Esophagus (tissue), 2 donors: ENCODE measurements at regions not wholly inside any gene's neighbourhood (a gene's known extent, or its start where the extent isn't known, plus 50 kb on each side); places are given as distances from the start of the nearest gene placed in this dataset.

Source experiments
- H3K27ac ChIP-seq, 2 donors: one replicate each; pipeline ENCODE4 v1.5.1; 2013; ENCODE audit warnings: low read depth in 2 of 2, mild to moderate bottlenecking in 2 of 2, inconsistent platforms in 1 of 2, low read length in 1 of 2, moderate library complexity in 1 of 2
- H3K27me3 ChIP-seq, 2 donors: one replicate each; pipeline ENCODE4 v1.6.1; 2013; ENCODE audit warnings: low read length in 2 of 2, control low read depth in 1 of 2, mild to moderate bottlenecking in 1 of 2; ENCODE audit not compliant: insufficient read depth in 2 of 2, control insufficient read depth in 1 of 2
- H3K36me3 ChIP-seq, 2 donors: one replicate each; pipeline ENCODE4 v1.6.1; 2013; ENCODE audit warnings: low read length in 1 of 2; ENCODE audit not compliant: control insufficient read depth in 2 of 2, insufficient read depth in 2 of 2
- H3K4me1 ChIP-seq, 2 donors: one replicate each; pipeline ENCODE4 v1.6.1; 2013; ENCODE audit warnings: low read length in 1 of 2; ENCODE audit not compliant: control insufficient read depth in 2 of 2, insufficient read depth in 2 of 2
- H3K4me3 ChIP-seq, 2 donors: one replicate each; pipeline ENCODE4 v1.5.1; 2013; ENCODE audit warnings: low read length in 2 of 2, mild to moderate bottlenecking in 2 of 2, low read depth in 1 of 2, moderate library complexity in 1 of 2
- H3K9me3 ChIP-seq, 2 donors: one replicate each; pipeline ENCODE4 v1.6.1; 2013; ENCODE audit warnings: mild to moderate bottlenecking in 2 of 2, low read depth in 1 of 2, low read length in 1 of 2, moderate library complexity in 1 of 2; ENCODE audit not compliant: control insufficient read depth in 2 of 2, insufficient read depth in 1 of 2
- WGBS, 2 donors: extraction: QIAGEN DNeasy Blood & Tissue Kit; methylation state at CpG; one replicate each; pipeline ENCODE4 v1.1.7; 2013; 5-methylcytosine and 5-hydroxymethylcytosine counted together
- donor health status: healthy with polysubstance abuse.
- donor health status: Bipolar disorder and iron deficiency.

DNA sequence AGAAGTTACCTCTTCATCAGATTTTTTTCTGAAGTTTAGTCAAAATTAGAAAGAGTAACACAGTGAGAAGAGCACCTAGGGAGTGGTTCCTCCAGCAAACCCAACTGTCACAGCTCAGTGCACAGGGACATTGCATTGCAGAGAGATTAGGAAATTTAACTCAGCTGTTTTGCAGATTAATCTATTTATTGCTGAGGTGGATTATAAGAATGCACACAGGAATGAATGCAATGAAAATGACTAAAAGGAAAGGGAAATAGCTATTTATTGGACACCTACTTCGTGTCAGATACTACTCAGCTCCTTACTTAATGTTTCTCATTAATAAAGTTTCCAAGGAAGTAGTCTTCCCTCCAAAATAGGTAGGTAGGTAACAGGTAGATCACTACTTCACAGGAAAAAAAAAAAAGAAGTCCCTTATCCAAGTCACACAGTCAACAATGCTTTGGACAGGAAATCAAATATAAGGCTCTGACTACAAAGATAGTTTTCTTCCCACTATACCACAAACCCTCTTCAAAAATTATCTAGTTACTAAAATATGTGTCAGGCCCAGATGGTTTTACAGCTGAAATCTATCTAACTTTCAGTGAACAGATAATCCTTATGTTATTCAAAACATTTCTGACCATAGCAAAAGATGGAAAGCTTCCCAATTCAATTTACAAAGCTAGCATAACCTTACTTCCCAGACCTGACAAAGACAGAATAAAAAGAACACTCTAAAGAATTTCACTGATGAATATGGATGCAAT, 442.2 kb upstream of the MPDZ start:
- no peak overlapping the region for H3K27ac ChIP-seq
- no peaks in the 10 kb centered on the region for H3K36me3 ChIP-seq
- H3K4me3 ChIP-seq, result no peak overlapping the region
- H3K9me3 ChIP-seq, result no peaks in the 10 kb centered on the region
- 49 to 59% methylated on average over 1 of the region's 1 CpG for WGBS, 2 donors
- no peaks in the 10 kb centered on the region for H3K27me3 ChIP-seq
- H3K4me1 ChIP-seq, result peaks cover 0 to 3% of the 10 kb centered on the region in 2 donors

DNA sequence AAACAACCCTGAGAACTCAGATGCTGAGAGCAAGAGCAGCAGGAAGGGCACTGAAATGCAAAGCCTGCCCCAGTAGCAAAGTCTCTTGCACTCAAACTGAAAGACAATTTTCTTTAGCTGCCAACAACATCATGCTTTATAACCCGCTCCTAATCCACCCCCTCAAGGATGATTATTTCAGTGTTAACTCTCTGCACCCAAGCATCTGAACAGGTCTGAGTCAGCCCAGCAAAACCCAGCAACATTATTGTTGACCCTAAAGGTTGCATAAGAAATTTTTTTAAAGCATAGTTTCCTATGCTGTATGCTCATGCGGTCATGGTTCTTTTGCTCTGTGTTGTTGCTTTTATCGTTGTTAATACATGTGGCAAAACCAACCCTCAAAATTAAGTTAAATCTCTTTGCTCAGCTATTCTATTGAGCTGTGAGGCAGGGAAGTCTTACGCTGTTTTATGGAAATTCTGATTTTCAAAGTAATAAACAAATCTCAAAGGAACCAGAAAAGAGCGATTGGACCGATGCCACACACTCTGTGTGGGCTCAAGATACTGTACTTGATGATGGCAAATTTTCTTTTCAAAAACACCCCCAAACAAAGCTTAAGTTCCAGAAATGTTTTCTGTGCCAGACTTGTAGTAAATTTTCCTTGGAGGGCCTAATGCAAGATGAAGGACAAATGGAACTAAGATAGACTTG, 440.6 kb upstream of the MPDZ start:
- Histone ChIP-seq H3K27ac (no peak overlapping the region), H3K9me3 (no peaks in the 10 kb centered on the region), H3K4me1 (peaks cover 0 to 3% of the 10 kb centered on the region in 2 donors), H3K27me3 (no peaks in the 10 kb centered on the region), H3K36me3 (no peaks in the 10 kb centered on the region), H3K4me3 (no peak overlapping the region)
- WGBS, 2 donors, result 41 to 49% methylated on average over 6 of the region's 6 CpGs

DNA sequence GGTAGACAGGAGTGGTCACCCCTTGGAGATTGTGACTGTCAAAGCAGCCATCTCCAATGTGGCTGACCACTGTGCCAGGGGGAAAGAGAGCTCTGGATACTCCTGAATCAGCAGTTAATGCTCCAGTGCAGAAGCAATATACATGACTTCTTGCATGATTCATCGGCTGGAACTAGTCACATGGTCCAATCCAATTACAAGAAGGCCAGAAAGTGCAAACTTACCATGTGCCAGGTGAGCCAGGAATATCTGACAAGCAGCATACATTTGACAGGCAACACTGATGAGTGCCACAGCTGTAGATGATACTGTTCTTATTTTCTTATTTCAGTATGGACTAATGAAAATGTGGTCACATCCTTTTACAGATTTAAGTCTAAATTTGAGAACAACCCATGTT, 440.0 kb upstream of the MPDZ start:
- H3K4me1 ChIP-seq, result peaks cover 0 to 3% of the 10 kb centered on the region in 2 donors
- no peak overlapping the region for H3K4me3 ChIP-seq
- 29 to 42% methylated on average over 1 of the region's 1 CpG for WGBS, 2 donors

DNA sequence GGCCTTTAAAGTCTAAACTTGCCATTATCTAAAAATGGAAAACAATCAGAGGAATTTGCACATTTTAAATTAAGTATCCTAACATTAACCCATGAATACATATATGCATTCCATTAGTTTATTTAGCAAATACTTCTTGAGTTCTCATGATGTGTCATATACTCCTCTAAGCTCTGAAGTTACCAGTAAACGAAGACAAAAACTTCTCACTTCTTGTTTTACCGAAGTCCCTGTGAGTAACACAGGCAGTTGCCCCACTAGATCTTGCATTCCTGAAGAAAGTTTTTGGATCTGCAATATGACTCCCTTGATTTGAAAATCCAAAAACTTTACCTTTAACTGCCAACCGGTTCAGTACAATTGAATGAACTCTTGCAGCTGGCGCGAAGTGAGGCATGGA, 439.0 kb upstream of the MPDZ start:
- 69 to 81% methylated on average over 5 of the region's 5 CpGs for WGBS, 2 donors
- no peak overlapping the region for H3K27ac ChIP-seq

More for the DNA sequence above, 440.0 kb upstream of the MPDZ start:
- H3K36me3 ChIP-seq, result no peaks in the 10 kb centered on the region
- no peaks in the 10 kb centered on the region for H3K27me3 ChIP-seq
- no peak overlapping the region for H3K27ac ChIP-seq
- H3K9me3 ChIP-seq, result no peaks in the 10 kb centered on the region

DNA sequence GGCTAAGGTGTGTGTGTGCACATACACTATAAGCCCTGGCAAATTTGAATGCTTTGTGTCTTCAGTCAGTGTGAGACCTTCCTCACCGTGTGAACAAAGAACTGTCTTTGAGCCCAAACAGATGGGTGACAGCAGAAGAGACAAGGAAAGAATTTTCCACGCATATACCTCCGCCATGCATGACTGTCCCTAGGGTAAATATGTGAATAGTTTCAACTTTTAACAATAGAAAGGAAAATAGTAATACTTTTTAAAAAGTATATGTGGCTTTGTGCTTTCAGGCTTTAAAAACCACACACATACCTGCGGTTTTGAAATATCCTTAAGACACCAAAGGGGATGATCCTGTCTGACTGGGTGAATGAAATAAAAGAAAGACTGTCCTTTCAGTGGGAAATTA, 438.6 kb upstream of the MPDZ start:
- no peaks in the 10 kb centered on the region for H3K36me3 ChIP-seq
- no peak overlapping the region for H3K4me3 ChIP-seq
- 53 to 57% methylated on average over 4 of the region's 4 CpGs for WGBS, 2 donors
- H3K27ac ChIP-seq, result no peak overlapping the region
- peaks cover 0 to 3% of the 10 kb centered on the region in 2 donors for H3K4me1 ChIP-seq
- no peaks in the 10 kb centered on the region for H3K27me3 ChIP-seq
- no peaks in the 10 kb centered on the region for H3K9me3 ChIP-seq

More for the DNA sequence above, 439.0 kb upstream of the MPDZ start:
- Histone ChIP-seq H3K4me1 (peaks cover 0 to 3% of the 10 kb centered on the region in 2 donors), H3K36me3 (no peaks in the 10 kb centered on the region), H3K4me3 (no peak overlapping the region), H3K9me3 (no peaks in the 10 kb centered on the region), H3K27me3 (no peaks in the 10 kb centered on the region)

DNA sequence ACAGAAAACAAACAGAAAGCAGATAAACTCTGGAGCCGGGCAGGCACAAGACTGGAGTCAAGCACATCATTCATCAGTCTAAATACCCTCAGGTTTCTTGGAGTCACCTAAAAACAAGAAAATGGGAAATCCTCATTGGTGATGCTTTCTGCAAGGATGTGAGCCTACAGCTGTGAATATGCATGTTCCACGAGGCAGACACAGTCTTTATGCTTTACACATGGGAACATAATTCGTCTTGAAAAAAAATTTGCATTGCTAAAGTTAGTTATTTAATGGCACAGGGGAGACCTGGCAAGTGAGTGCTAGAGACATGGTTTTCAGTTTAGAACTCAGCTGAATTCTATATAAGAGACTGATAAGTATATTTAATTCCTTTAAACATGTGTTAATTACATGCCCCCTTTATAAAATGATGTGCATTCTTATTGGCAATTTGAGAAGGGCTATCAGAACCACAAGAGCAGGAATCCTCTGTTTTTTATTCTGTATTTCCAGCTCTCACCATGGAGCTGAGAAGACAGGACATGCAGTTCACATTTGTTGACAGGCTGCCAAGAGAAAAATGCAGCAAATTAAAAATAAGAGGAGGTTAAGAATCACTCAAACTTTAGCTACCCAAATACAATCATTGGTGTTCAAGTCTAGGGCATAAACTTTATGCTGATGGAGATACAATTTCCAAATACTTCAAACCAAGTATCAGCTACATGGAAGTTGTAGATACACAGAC, 438.0 kb upstream of the MPDZ start:
- WGBS, 2 donors, result 60 to 61% methylated on average over 3 of the region's 3 CpGs
- Histone ChIP-seq H3K9me3 (no peaks in the 10 kb centered on the region), H3K4me3 (no peak overlapping the region), H3K27ac (no peak overlapping the region), H3K27me3 (no peaks in the 10 kb centered on the region), H3K36me3 (no peaks in the 10 kb centered on the region), H3K4me1 (peaks cover 0 to 3% of the 10 kb centered on the region in 2 donors)

DNA sequence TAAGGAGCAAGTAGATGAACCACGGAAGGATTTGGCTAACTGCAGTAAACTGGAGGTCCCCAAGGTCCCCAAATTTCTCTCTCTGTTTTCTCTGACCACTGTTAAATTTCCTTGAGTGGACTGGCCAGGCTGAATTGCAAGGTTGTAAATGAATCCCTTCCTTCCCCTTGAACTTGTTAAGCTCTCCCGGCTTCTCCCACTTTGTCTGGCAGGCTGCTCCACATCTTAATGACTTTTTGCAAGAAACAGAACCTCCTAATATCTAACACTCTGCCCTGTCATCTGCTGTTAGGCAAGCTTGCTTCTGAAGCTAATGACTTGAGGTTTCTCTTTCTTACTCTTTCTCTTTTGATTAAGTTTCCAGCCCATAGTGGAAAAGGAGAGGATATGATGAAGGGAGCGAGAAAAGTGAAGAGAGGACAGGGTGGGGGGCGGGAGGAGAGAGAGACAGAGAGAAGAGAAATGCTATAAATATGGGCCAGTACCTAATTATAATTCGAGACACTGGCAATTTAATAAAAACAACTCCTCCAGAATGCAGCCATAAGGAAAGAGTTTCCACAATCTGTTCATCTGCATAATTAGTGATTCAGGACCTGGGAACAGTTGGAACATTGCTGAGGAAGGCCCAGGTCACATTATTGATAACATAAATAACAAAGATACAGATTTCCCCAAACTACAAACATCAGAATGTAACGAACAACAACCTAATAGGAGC, 437.3 kb upstream of the MPDZ start:
- H3K4me1 ChIP-seq, result peaks cover 0 to 3% of the 10 kb centered on the region in 2 donors
- H3K4me3 ChIP-seq, result no peak overlapping the region
- WGBS, 2 donors, result 56 to 57% methylated on average over 6 of the region's 6 CpGs
- H3K27ac ChIP-seq, result no peak overlapping the region
- H3K9me3 ChIP-seq, result no peaks in the 10 kb centered on the region
- no peaks in the 10 kb centered on the region for H3K36me3 ChIP-seq
- no peaks in the 10 kb centered on the region for H3K27me3 ChIP-seq

DNA sequence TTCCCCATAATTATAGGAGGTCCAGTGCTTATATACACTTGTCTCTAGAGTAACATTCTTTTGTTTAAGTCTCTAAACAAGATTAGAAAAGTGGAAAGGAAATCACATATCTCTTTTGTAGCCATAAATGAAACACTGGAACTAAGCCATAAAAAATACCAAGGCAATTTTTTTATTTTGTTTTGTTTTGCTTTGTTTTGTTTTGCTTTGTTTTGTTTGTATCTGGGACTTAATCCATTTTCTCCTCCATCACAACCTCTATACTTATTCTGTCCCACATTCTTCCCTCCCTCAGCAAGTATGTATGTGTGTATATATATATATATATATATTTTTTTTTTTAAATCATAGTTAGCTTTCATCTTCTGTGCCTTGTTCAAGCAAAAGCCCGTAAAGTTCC, 436.6 kb upstream of the MPDZ start:
- Histone ChIP-seq H3K9me3 (no peaks in the 10 kb centered on the region), H3K4me3 (no peak overlapping the region), H3K4me1 (peaks cover 0 to 3% of the 10 kb centered on the region in 2 donors), H3K27ac (no peak overlapping the region), H3K27me3 (no peaks in the 10 kb centered on the region), H3K36me3 (no peaks in the 10 kb centered on the region)
- 77 to 78% methylated on average over 1 of the region's 1 CpG for WGBS, 2 donors

DNA sequence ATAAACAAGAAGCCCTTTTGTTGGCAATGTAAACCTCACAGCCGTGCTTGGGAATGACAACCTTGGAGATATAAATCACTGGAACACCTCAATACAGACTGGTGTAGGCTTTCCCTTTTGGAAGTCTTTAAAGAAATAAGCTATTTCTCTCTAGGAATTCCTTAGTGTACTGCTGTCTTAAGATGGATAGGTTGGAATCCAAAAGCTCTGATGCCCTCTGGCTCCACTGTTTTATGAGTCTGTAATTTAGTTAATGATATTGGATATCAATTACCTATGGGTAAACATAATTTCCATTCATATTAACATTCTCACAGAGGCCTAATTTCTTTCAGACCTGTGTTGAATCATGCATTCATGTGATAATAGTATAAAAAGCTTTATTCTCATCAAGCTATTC, 435.9 kb upstream of the MPDZ start:
- H3K27me3 ChIP-seq, result no peaks in the 10 kb centered on the region
- no peak overlapping the region for H3K27ac ChIP-seq
- H3K36me3 ChIP-seq, result no peaks in the 10 kb centered on the region
- 76 to 77% methylated on average over 1 of the region's 1 CpG for WGBS, 2 donors
- H3K4me1 ChIP-seq, result peaks cover 0 to 3% of the 10 kb centered on the region in 2 donors
- no peaks in the 10 kb centered on the region for H3K9me3 ChIP-seq
- H3K4me3 ChIP-seq, result no peak overlapping the region
